Naive B cell (primary cell): ENCODE measurements at regions not wholly inside any gene's neighbourhood (a gene's known extent, or its start where the extent isn't known, plus 50 kb on each side); places are given as distances from the start of the nearest gene placed in this dataset.

Experiments
- ATAC-seq, 2 donors: fragments of 150-1000 bp; cut with Tn5 transposase; 2 replicates each; pipeline ENCODE4 v1.10.0; 2021; ENCODE audit warnings: low read depth in 2 of 2, mild to moderate bottlenecking in 2 of 2, moderate library complexity in 2 of 2
- DNase-seq: peaks from one replicate; pipeline ENCODE4 v3.0.0; 2022
- H3K27ac Mint-ChIP-seq, 6 donors: one replicate each; pipeline ENCODE4 v1.8.0; 2020 to 2022; ENCODE audit warnings: mild to moderate bottlenecking in 6 of 6, mixed read lengths in 6 of 6, moderate library complexity in 5 of 6, inconsistent platforms in 2 of 6
- H3K27me3 Mint-ChIP-seq, 3 donors: one replicate each; pipeline ENCODE4 v1.8.0; 2021 to 2022; ENCODE audit warnings: mixed read lengths in 3 of 3, mild to moderate bottlenecking in 1 of 3
- H3K36me3 Mint-ChIP-seq, 2 donors: one replicate each; pipeline ENCODE4 v1.8.0; 2020 to 2022; ENCODE audit warnings: mixed read lengths in 2 of 2, inconsistent platforms in 1 of 2, mild to moderate bottlenecking in 1 of 2
- H3K4me1 Mint-ChIP-seq, 3 donors: one replicate each; pipeline ENCODE4 v1.8.0; 2020 to 2022; ENCODE audit warnings: mixed read lengths in 3 of 3, inconsistent platforms in 1 of 3, mild to moderate bottlenecking in 1 of 3, moderate library complexity in 1 of 3
- H3K4me3 Mint-ChIP-seq, 8 donors: one replicate each; pipeline ENCODE4 v1.8.0; 2020 to 2022; ENCODE audit warnings: mild to moderate bottlenecking in 8 of 8, mixed read lengths in 8 of 8, moderate library complexity in 8 of 8, inconsistent platforms in 2 of 8
- H3K9me3 Mint-ChIP-seq, 7 donors: one replicate each; pipeline ENCODE4 v1.8.0; 2020 to 2022; ENCODE audit warnings: mixed read lengths in 7 of 7, mild to moderate bottlenecking in 5 of 7, inconsistent platforms in 2 of 7, moderate library complexity in 1 of 7

GRCh38 chr18:51651761-51652160, 454.3 kb upstream of the MEX3C start:
- Mint-ChIP-seq H3K4me1 (no peaks in the 10 kb centered on the region), H3K36me3 (no peaks in the 10 kb centered on the region), H3K4me3 (no peak overlapping the region), H3K9me3 (peaks cover 0 to 3% (median 0%) of the 10 kb centered on the region in 7 donors), H3K27ac (no peak overlapping the region), H3K27me3 (peaks cover 16 to 42% (median 27%) of the 10 kb centered on the region in 3 donors)
- no peak for ATAC-seq
- DNase-seq, result no peak

GRCh38 chr18:51653507-51654213, 456.2 kb upstream of the MEX3C start:
- Mint-ChIP-seq H3K27ac (no peak overlapping the region), H3K4me3 (no peak overlapping the region), H3K9me3 (peaks cover 0 to 2% (median 0%) of the 10 kb centered on the region in 7 donors), H3K36me3 (no peaks in the 10 kb centered on the region), H3K27me3 (peaks cover 22 to 50% (median 27%) of the 10 kb centered on the region in 3 donors), H3K4me1 (no peaks in the 10 kb centered on the region)
- DNase-seq (no peak), ATAC-seq (no peak)

GRCh38 chr18:51654488-51655326, 457.2 kb upstream of the MEX3C start:
- no peaks in the 10 kb centered on the region for H3K4me1 Mint-ChIP-seq
- no peak overlapping the region for H3K27ac Mint-ChIP-seq
- peaks cover 0 to 2% (median 0%) of the 10 kb centered on the region in 7 donors for H3K9me3 Mint-ChIP-seq
- H3K4me3 Mint-ChIP-seq, result no peak overlapping the region
- peaks cover 24 to 50% (median 27%) of the 10 kb centered on the region in 3 donors for H3K27me3 Mint-ChIP-seq
- H3K36me3 Mint-ChIP-seq, result no peaks in the 10 kb centered on the region
- DNase-seq, result no peak
- ATAC-seq, result no peak

- Mint-ChIP-seq H3K9me3 (peaks cover 0 to 2% (median 0%) of the 10 kb centered on the region in 7 donors), H3K36me3 (no peaks in the 10 kb centered on the region), H3K27me3 (peaks cover 24 to 56% (median 33%) of the 10 kb centered on the region in 3 donors), H3K4me1 (no peaks in the 10 kb centered on the region), H3K27ac (peak overlapping the region in 1 of 6 donors; percentile 32), H3K4me3 (no peak overlapping the region)
- ATAC-seq (no peak), DNase-seq (no peak)
Observed at GRCh38 chr18:51655327-51655698, 457.8 kb upstream of the MEX3C start.

GRCh38 chr18:51656249-51656648, 458.8 kb upstream of the MEX3C start:
- H3K27me3 Mint-ChIP-seq, result peaks cover 21 to 52% (median 33%) of the 10 kb centered on the region in 3 donors
- DNase-seq, result no peak
- H3K27ac Mint-ChIP-seq, result no peak overlapping the region
- H3K9me3 Mint-ChIP-seq, result peaks cover 0 to 2% (median 0%) of the 10 kb centered on the region in 7 donors
- no peak for ATAC-seq
- H3K36me3 Mint-ChIP-seq, result no peaks in the 10 kb centered on the region
- no peaks in the 10 kb centered on the region for H3K4me1 Mint-ChIP-seq
- H3K4me3 Mint-ChIP-seq, result no peak overlapping the region

GRCh38 chr18:51658436-51658835, 461.0 kb upstream of the MEX3C start:
- Mint-ChIP-seq H3K27ac (no peak overlapping the region), H3K4me3 (no peak overlapping the region), H3K27me3 (peaks cover 22 to 57% (median 33%) of the 10 kb centered on the region in 3 donors), H3K4me1 (no peaks in the 10 kb centered on the region), H3K9me3 (peaks cover 0 to 2% (median 0%) of the 10 kb centered on the region in 7 donors), H3K36me3 (no peaks in the 10 kb centered on the region)
- DNase-seq, result no peak
- no peak for ATAC-seq

- Mint-ChIP-seq H3K9me3 (peaks cover 0 to 2% (median 0%) of the 10 kb centered on the region in 7 donors), H3K4me3 (no peak overlapping the region), H3K4me1 (no peaks in the 10 kb centered on the region), H3K27me3 (peaks cover 28 to 56% (median 35%) of the 10 kb centered on the region in 3 donors), H3K36me3 (no peaks in the 10 kb centered on the region), H3K27ac (no peak overlapping the region)
- DNase-seq, result no peak
- no peak for ATAC-seq
Observed at GRCh38 chr18:51659781-51660180, 462.3 kb upstream of the MEX3C start.

- H3K9me3 Mint-ChIP-seq, result peaks cover 0 to 2% (median 0%) of the 10 kb centered on the region in 7 donors
- peaks cover 32 to 56% (median 37%) of the 10 kb centered on the region in 3 donors for H3K27me3 Mint-ChIP-seq
- no peaks in the 10 kb centered on the region for H3K36me3 Mint-ChIP-seq
- no peaks in the 10 kb centered on the region for H3K4me1 Mint-ChIP-seq
- ATAC-seq (no peak), DNase-seq (no peak)
- no peak overlapping the region for H3K4me3 Mint-ChIP-seq
- H3K27ac Mint-ChIP-seq, result no peak overlapping the region
Observed at GRCh38 chr18:51660188-51660715, 462.8 kb upstream of the MEX3C start.

GRCh38 chr18:51664236-51664635, 466.8 kb upstream of the MEX3C start:
- Mint-ChIP-seq H3K27ac (no peak overlapping the region), H3K27me3 (peaks cover 19 to 54% (median 36%) of the 10 kb centered on the region in 3 donors), H3K36me3 (no peaks in the 10 kb centered on the region), H3K4me3 (peak overlapping the region in 1 of 8 donors; percentile 23), H3K4me1 (peaks cover 3 to 6% (median 4%) of the 10 kb centered on the region in 3 donors), H3K9me3 (peaks cover 0 to 3% (median 0%) of the 10 kb centered on the region in 7 donors)
- DNase-seq, result no peak
- no peak for ATAC-seq

GRCh38 chr18:51666763-51667191, 469.3 kb upstream of the MEX3C start:
- peaks cover 19 to 55% (median 30%) of the 10 kb centered on the region in 3 donors for H3K27me3 Mint-ChIP-seq
- peaks cover 3 to 6% (median 4%) of the 10 kb centered on the region in 3 donors for H3K4me1 Mint-ChIP-seq
- H3K4me3 Mint-ChIP-seq, result no peak overlapping the region
- H3K36me3 Mint-ChIP-seq, result no peaks in the 10 kb centered on the region
- peak overlapping the region in 1 of 6 donors; percentile 39 for H3K27ac Mint-ChIP-seq
- no peak for DNase-seq
- H3K9me3 Mint-ChIP-seq, result peaks cover 0 to 4% (median 0%) of the 10 kb centered on the region in 7 donors
- ATAC-seq, result no peak

GRCh38 chr18:51668101-51668500, 470.6 kb upstream of the MEX3C start:
- Mint-ChIP-seq H3K27me3 (peaks cover 11 to 44% (median 24%) of the 10 kb centered on the region in 3 donors), H3K9me3 (peaks cover 0 to 4% (median 0%) of the 10 kb centered on the region in 7 donors), H3K4me3 (no peak overlapping the region), H3K27ac (no peak overlapping the region), H3K36me3 (no peaks in the 10 kb centered on the region), H3K4me1 (peaks cover 3 to 6% (median 4%) of the 10 kb centered on the region in 3 donors)
- ATAC-seq (no peak), DNase-seq (no peak)

GRCh38 chr18:51668607-51669006, 471.1 kb upstream of the MEX3C start:
- DNase-seq, result no peak
- no peaks in the 10 kb centered on the region for H3K36me3 Mint-ChIP-seq
- no peak overlapping the region for H3K27ac Mint-ChIP-seq
- H3K4me3 Mint-ChIP-seq, result no peak overlapping the region
- peaks cover 0 to 4% (median 0%) of the 10 kb centered on the region in 7 donors for H3K9me3 Mint-ChIP-seq
- ATAC-seq, result no peak
- H3K4me1 Mint-ChIP-seq, result peaks cover 3 to 6% (median 4%) of the 10 kb centered on the region in 3 donors
- peaks cover 11 to 44% (median 24%) of the 10 kb centered on the region in 3 donors for H3K27me3 Mint-ChIP-seq

GRCh38 chr18:51686590-51686989, 489.1 kb upstream of the MEX3C start:
- H3K4me3 Mint-ChIP-seq, result no peak overlapping the region
- ATAC-seq, result no peak
- peaks cover 3 to 16% (median 8%) of the 10 kb centered on the region in 7 donors for H3K9me3 Mint-ChIP-seq
- DNase-seq, result no peak
- H3K27ac Mint-ChIP-seq, result no peak overlapping the region
- H3K27me3 Mint-ChIP-seq, result no peaks in the 10 kb centered on the region
- peaks cover 0 to 5% of the 10 kb centered on the region in 2 donors for H3K36me3 Mint-ChIP-seq
- no peaks in the 10 kb centered on the region for H3K4me1 Mint-ChIP-seq
